ENCODE measurements at regions not wholly inside any gene's neighbourhood (a gene's known extent, or its start where the extent isn't known, plus 50 kb on each side); places are given as distances from the start of the nearest gene placed in this dataset.
"Not testable (repeated sequence)": the region's sequence is repeated elsewhere in the genome, so short reads cannot be mapped to it uniquely, and the experiment has no call there.

GRCh38 chr21:24419641-24420040, 1187.6 kb downstream of the MRPL39 start:
- TF ChIP-seq, protein P1, sequence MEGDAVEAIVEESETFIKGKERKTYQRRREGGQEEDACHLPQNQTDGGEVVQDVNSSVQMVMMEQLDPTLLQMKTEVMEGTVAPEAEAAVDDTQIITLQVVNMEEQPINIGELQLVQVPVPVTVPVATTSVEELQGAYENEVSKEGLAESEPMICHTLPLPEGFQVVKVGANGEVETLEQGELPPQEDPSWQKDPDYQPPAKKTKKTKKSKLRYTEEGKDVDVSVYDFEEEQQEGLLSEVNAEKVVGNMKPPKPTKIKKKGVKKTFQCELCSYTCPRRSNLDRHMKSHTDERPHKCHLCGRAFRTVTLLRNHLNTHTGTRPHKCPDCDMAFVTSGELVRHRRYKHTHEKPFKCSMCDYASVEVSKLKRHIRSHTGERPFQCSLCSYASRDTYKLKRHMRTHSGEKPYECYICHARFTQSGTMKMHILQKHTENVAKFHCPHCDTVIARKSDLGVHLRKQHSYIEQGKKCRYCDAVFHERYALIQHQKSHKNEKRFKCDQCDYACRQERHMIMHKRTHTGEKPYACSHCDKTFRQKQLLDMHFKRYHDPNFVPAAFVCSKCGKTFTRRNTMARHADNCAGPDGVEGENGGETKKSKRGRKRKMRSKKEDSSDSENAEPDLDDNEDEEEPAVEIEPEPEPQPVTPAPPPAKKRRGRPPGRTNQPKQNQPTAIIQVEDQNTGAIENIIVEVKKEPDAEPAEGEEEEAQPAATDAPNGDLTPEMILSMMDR (IDR thresholded peaks at IDR 0.05; ENCODE audit: low read length), result not testable (repeated sequence)
- not testable (repeated sequence) for TF ChIP-seq EZH2phosphoT487 (IDR thresholded peaks at IDR 0.05; ENCODE audit: low read length)
